BLaER1 treated with 17β-estradiol and CSF1 and Interleukin-3, amounts not matched to agents 10 nM and 100 nM (cell line): ENCODE measurements at regions not wholly inside any gene's neighbourhood (a gene's known extent, or its start where the extent isn't known, plus 50 kb on each side); places are given as distances from the start of the nearest gene placed in this dataset.

Experiments
- H3K27ac ChIP-seq, 11 experiments: shearing (Covaris generic); formaldehyde crosslinking; 2 replicates each; pipeline ENCODE4 v1.8.1; 2022
- H3K27me3 ChIP-seq, 11 experiments: shearing (Covaris generic); formaldehyde crosslinking; 2 replicates each; pipeline ENCODE4 v1.8.1; 2022
- H3K36me3 ChIP-seq, 11 experiments: shearing (Covaris generic); formaldehyde crosslinking; 2 replicates each; pipeline ENCODE4 v1.8.1; 2022
- H3K4me1 ChIP-seq, 10 experiments: shearing (Covaris generic); formaldehyde crosslinking; 2 replicates each; pipeline ENCODE4 v1.8.1; 2022
- H3K4me2 ChIP-seq, 11 experiments: shearing (Covaris generic); formaldehyde crosslinking; 2 replicates each; pipeline ENCODE4 v1.8.1; 2022
- H3K4me3 ChIP-seq, 10 experiments: shearing (Covaris generic); formaldehyde crosslinking; 2 replicates each; pipeline ENCODE4 v1.8.1; 2022
- H3K9ac ChIP-seq, 11 experiments: shearing (Covaris generic); formaldehyde crosslinking; 2 replicates each; pipeline ENCODE4 v1.8.1; 2022
- H3K9me3 ChIP-seq, 11 experiments: shearing (Covaris generic); formaldehyde crosslinking; replicated peaks in 1 of 11; 2 replicates each; pipeline ENCODE4 v1.8.1; 2022
- H4K20me1 ChIP-seq, 11 experiments: shearing (Covaris generic); formaldehyde crosslinking; 2 replicates each; pipeline ENCODE4 v1.8.1; 2022
- Cebpa-rat ChIP-seq, 11 experiments: shearing (Covaris generic); IDR thresholded peaks; 2 replicates each; pipeline ENCODE4 v1.8.1; 2022

GRCh38 chr2:56770490-56770889 is 586.7 kb downstream of the CCDC85A start:
- no peaks in the 10 kb centered on the region for H4K20me1 ChIP-seq
- H3K9ac ChIP-seq = no peak overlapping the region
- no peak overlapping the region for H3K27ac ChIP-seq
- H3K4me1 ChIP-seq = no peaks in the 10 kb centered on the region
- H3K4me3 ChIP-seq = no peak overlapping the region
- no peaks in the 10 kb centered on the region for H3K9me3 ChIP-seq
- H3K27me3 ChIP-seq = no peaks in the 10 kb centered on the region
- H3K36me3 ChIP-seq = no peaks in the 10 kb centered on the region
- no peak overlapping the region for H3K4me2 ChIP-seq
- TF ChIP-seq Cebpa-rat (IDR thresholded peaks at IDR 0.05) = no peak

GRCh38 chr2:56784046-56784445 is 600.3 kb downstream of the CCDC85A start:
- H3K27me3 ChIP-seq = no peaks in the 10 kb centered on the region
- no peak overlapping the region for H3K4me2 ChIP-seq
- no peaks in the 10 kb centered on the region for H4K20me1 ChIP-seq
- H3K36me3 ChIP-seq = no peaks in the 10 kb centered on the region
- H3K9ac ChIP-seq = no peak overlapping the region
- H3K27ac ChIP-seq = no peak overlapping the region
- no peak for TF ChIP-seq Cebpa-rat (IDR thresholded peaks at IDR 0.05)
- H3K4me1 ChIP-seq = no peaks in the 10 kb centered on the region
- no peak overlapping the region for H3K4me3 ChIP-seq
- no peaks in the 10 kb centered on the region for H3K9me3 ChIP-seq

DNA sequence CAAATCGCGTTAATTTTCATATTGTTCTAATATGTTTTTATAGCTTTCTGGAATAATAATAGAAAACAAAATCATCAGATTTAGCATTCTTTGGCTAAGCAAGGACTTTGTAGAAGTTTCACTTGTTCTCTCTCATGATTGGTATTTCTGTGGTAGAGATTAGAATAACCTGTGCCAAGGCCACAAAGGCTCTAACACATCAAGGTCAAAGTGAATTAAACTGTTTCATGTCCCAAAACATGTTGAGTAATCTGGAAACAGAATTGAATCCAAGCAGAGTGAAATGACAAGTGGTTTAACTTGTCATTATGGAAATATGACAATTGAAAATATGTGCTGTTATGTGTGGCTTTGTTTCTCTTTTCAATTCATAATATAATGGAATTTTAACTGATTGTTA is 617.4 kb downstream of the CCDC85A start:
- no peak for TF ChIP-seq Cebpa-rat (IDR thresholded peaks at IDR 0.05)
- no peaks in the 10 kb centered on the region for H3K9me3 ChIP-seq
- no peaks in the 10 kb centered on the region for H3K4me1 ChIP-seq
- no peaks in the 10 kb centered on the region for H4K20me1 ChIP-seq
- H3K4me2 ChIP-seq = no peak overlapping the region
- H3K27ac ChIP-seq = no peak overlapping the region
- no peak overlapping the region for H3K4me3 ChIP-seq
- no peaks in the 10 kb centered on the region for H3K27me3 ChIP-seq
- no peak overlapping the region for H3K9ac ChIP-seq
- H3K36me3 ChIP-seq = no peaks in the 10 kb centered on the region

GRCh38 chr2:56801770-56802169 is 618.0 kb downstream of the CCDC85A start:
- Histone ChIP-seq H3K4me1 (no peaks in the 10 kb centered on the region), H3K4me3 (no peak overlapping the region), H3K9me3 (no peaks in the 10 kb centered on the region), H3K36me3 (no peaks in the 10 kb centered on the region), H3K27me3 (no peaks in the 10 kb centered on the region), H4K20me1 (no peaks in the 10 kb centered on the region), H3K4me2 (no peak overlapping the region), H3K9ac (no peak overlapping the region), H3K27ac (no peak overlapping the region)
- TF ChIP-seq Cebpa-rat (IDR thresholded peaks at IDR 0.05) = no peak

GRCh38 chr2:56803596-56803995 is 619.8 kb downstream of the CCDC85A start:
- no peak overlapping the region for H3K4me2 ChIP-seq
- no peak overlapping the region for H3K4me3 ChIP-seq
- H3K9ac ChIP-seq = no peak overlapping the region
- H3K27ac ChIP-seq = no peak overlapping the region
- no peaks in the 10 kb centered on the region for H4K20me1 ChIP-seq
- no peaks in the 10 kb centered on the region for H3K27me3 ChIP-seq
- H3K36me3 ChIP-seq = no peaks in the 10 kb centered on the region
- H3K4me1 ChIP-seq = no peaks in the 10 kb centered on the region
- no peak for TF ChIP-seq Cebpa-rat (IDR thresholded peaks at IDR 0.05)
- no peaks in the 10 kb centered on the region for H3K9me3 ChIP-seq

GRCh38 chr2:56806924-56807323 is 623.1 kb downstream of the CCDC85A start:
- Histone ChIP-seq H3K27me3 (no peaks in the 10 kb centered on the region), H3K9ac (no peak overlapping the region), H4K20me1 (no peaks in the 10 kb centered on the region), H3K4me1 (no peaks in the 10 kb centered on the region), H3K4me2 (no peak overlapping the region), H3K36me3 (no peaks in the 10 kb centered on the region), H3K27ac (no peak overlapping the region), H3K4me3 (no peak overlapping the region), H3K9me3 (no peaks in the 10 kb centered on the region)
- TF ChIP-seq Cebpa-rat (IDR thresholded peaks at IDR 0.05) = no peak

DNA sequence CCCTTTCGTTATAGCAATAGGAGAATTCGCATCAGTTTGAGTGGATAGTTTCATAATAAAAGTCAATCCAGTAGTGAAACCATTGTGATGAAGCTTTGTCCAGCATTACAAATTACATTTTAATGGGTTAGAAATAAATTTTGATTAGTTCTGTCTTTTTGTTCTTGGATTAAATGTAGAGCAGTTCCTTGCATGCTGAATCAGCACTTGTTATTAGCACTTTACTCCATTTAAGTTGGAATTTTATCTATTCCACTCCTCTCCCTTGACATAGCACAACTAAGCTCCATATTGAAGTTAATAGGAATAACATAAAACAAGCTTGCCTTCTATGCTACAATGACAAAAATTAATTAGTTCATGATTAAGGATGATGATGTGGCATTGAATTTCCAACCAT is 624.1 kb downstream of the CCDC85A start:
- Histone ChIP-seq H3K27me3 (no peaks in the 10 kb centered on the region), H3K9me3 (no peaks in the 10 kb centered on the region), H3K36me3 (no peaks in the 10 kb centered on the region), H3K4me1 (no peaks in the 10 kb centered on the region), H4K20me1 (no peaks in the 10 kb centered on the region), H3K27ac (no peak overlapping the region), H3K9ac (no peak overlapping the region), H3K4me3 (no peak overlapping the region), H3K4me2 (no peak overlapping the region)
- no peak for TF ChIP-seq Cebpa-rat (IDR thresholded peaks at IDR 0.05)

DNA sequence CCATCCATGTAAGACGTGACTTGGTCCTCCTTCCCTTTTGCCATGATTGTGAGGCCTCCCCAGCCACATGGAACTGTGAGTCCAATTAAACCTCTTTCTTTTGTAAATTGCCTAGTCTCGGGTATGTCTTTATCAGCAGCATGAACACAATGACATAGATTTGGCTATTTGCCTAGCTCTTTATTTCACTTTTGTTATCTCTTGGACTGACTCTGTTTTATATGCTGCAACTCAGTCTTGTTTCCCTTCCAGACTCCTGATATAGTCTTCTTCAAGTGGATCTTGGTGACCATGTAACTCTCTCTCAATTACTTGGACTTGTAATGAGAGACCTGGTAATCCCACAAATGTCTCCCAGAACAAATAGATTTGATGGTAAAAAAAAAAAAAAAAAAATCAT is 627.6 kb downstream of the CCDC85A start:
- TF ChIP-seq Cebpa-rat (IDR thresholded peaks at IDR 0.05) = no peak
- H3K27ac ChIP-seq = no peak overlapping the region
- no peaks in the 10 kb centered on the region for H3K36me3 ChIP-seq
- H3K4me2 ChIP-seq = no peak overlapping the region
- no peaks in the 10 kb centered on the region for H3K9me3 ChIP-seq
- no peaks in the 10 kb centered on the region for H3K4me1 ChIP-seq
- H3K9ac ChIP-seq = no peak overlapping the region
- no peaks in the 10 kb centered on the region for H4K20me1 ChIP-seq
- H3K4me3 ChIP-seq = no peak overlapping the region
- H3K27me3 ChIP-seq = no peaks in the 10 kb centered on the region

DNA sequence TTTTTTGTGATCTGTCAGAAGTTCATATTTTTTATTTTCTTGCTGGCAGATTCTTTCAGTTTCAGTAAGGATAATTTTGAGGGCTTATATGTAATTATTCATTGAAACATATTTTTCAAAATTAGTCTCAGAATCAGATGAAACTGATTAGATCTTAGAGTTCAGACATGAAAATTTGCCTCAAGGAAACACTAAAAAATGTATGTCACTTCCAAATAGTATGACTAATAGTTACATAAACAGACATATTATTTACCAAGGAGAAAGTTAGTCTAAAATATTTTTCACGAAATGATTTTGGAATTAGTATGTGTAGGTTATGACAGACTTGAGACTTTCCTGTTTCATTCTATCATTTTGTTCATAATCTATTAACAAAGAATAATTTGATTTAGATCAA is 628.6 kb downstream of the CCDC85A start:
- H3K4me1 ChIP-seq = no peaks in the 10 kb centered on the region
- H3K9ac ChIP-seq = no peak overlapping the region
- H3K27me3 ChIP-seq = no peaks in the 10 kb centered on the region
- no peak overlapping the region for H3K4me3 ChIP-seq
- no peak overlapping the region for H3K27ac ChIP-seq
- no peak for TF ChIP-seq Cebpa-rat (IDR thresholded peaks at IDR 0.05)
- H3K36me3 ChIP-seq = no peaks in the 10 kb centered on the region
- no peak overlapping the region for H3K4me2 ChIP-seq
- no peaks in the 10 kb centered on the region for H4K20me1 ChIP-seq
- no peaks in the 10 kb centered on the region for H3K9me3 ChIP-seq

GRCh38 chr2:56813490-56813889 is 629.7 kb downstream of the CCDC85A start:
- Histone ChIP-seq H3K27me3 (no peaks in the 10 kb centered on the region), H3K4me3 (no peak overlapping the region), H3K4me2 (no peak overlapping the region), H3K9me3 (no peaks in the 10 kb centered on the region), H3K27ac (no peak overlapping the region), H3K9ac (no peak overlapping the region), H4K20me1 (no peaks in the 10 kb centered on the region), H3K4me1 (no peaks in the 10 kb centered on the region), H3K36me3 (no peaks in the 10 kb centered on the region)
- TF ChIP-seq Cebpa-rat (IDR thresholded peaks at IDR 0.05) = no peak

GRCh38 chr2:56816666-56817065 is 632.9 kb downstream of the CCDC85A start:
- no peak for TF ChIP-seq Cebpa-rat (IDR thresholded peaks at IDR 0.05)
- no peak overlapping the region for H3K27ac ChIP-seq

More at GRCh38 chr2:56816666-56817065, 632.9 kb downstream of the CCDC85A start:
- Histone ChIP-seq H3K4me1 (no peaks in the 10 kb centered on the region), H3K4me3 (no peak overlapping the region), H3K4me2 (no peak overlapping the region), H3K36me3 (no peaks in the 10 kb centered on the region), H3K27me3 (no peaks in the 10 kb centered on the region), H3K9ac (no peak overlapping the region), H4K20me1 (no peaks in the 10 kb centered on the region), H3K9me3 (peaks cover 0 to 6% (median 4%) of the 10 kb centered on the region in 11 experiments; a peak in 5 of 22 replicates)
